ENCODE measurements at regions not wholly inside any gene's neighbourhood (a gene's known extent, or its start where the extent isn't known, plus 50 kb on each side); places are given as distances from the start of the nearest gene placed in this dataset.

DNA sequence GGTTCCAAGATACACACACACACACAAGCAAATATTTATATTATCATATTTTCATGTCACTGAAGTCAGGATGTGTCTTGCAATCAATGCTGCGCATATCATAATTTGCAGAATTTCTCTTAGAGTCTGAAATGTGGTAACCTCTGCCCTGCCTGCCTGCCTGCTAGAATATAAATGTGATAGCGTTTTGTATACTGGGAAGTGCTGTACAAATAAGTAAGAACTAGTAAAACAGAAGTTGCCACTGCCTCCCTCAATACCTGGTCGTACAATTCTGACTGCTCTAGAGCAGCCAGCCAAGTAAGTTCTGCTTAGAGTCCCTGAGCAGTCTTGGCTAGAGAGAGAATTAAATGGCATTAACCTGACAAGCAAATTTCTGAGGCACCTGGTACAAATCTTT is 83.9 kb upstream of the NTF3 start:
- Mint-ChIP-seq H3K9me3 (peaks cover 12% of the 10 kb centered on the region), H3K4me1 (no peaks in the 10 kb centered on the region), H3K27ac (ENCODE audit: unreplicated experiment) (no peak overlapping the region), H3K27me3 (ENCODE audit: low read depth) (no peaks in the 10 kb centered on the region), H3K36me3 (ENCODE audit: low read depth) (peaks cover 10% of the 10 kb centered on the region), H3K4me3 (no peak overlapping the region)
- no peak for DNase-seq (ENCODE audit: low read depth, low spot score)
- TF ChIP-seq CTCF (conservative IDR thresholded peaks at IDR 0.05): no peak

DNA sequence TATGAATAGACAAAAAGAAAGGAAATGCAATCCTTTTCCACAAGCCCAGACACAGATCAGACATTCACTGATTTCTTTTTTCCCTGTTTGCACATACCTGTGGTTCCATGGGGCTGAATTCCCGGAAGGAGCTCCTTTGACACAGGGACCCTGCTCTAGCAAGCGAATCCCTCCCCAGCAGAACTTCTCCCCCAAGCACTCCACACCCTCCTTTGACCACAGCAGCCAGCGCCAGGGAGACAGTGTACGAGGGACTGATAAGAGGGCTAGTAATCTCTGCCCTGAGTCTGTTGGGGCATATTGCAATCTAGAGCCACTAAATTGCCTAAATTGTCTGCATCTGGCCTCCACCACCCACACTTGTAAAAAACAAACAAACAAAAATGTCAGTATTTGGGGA is 83.4 kb upstream of the NTF3 start:
- Mint-ChIP-seq H3K27ac (ENCODE audit: unreplicated experiment) (no peak overlapping the region), H3K36me3 (ENCODE audit: low read depth) (peaks cover 13% of the 10 kb centered on the region), H3K4me1 (no peaks in the 10 kb centered on the region), H3K27me3 (ENCODE audit: low read depth) (no peaks in the 10 kb centered on the region), H3K9me3 (peaks cover 15% of the 10 kb centered on the region), H3K4me3 (no peak overlapping the region)
- DNase-seq (ENCODE audit: low read depth, low spot score): no peak
- no peak for TF ChIP-seq CTCF (conservative IDR thresholded peaks at IDR 0.05)

DNA sequence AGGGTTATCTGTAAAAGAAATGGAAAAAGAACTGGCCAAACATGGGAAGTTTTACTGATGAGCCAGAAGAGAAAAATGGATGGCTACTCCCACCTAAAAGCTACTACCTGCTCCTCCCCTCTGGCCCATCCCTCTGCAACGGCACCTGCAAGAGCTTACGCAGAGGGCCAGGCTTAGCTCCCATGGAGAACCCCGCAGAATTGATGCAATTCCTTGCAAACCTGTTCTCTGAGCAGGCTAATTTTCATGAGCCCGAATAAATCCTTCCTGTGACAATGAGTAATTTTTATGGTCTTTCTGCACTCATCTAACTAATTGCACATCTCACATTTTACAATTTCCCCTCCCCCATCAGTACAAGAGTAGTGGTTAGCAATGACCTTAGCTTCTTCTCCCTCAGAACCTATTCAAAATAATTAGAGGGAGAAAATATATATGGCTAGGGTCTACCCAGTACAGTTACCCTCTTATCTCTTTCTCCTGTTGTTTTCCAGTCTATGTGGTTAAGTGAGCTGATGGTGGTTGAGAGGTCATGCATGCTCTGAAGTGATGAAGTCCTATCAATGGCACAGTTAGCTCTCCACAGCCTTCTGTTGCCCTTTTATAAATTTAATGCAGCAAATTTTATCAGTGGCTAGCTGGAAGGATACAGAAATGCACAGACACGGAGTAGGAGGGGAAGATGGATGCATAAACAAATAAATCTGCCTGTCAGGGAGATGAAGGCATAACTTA is 67.7 kb upstream of the NTF3 start:
- Mint-ChIP-seq H3K9me3 (no peaks in the 10 kb centered on the region), H3K4me1 (no peaks in the 10 kb centered on the region), H3K36me3 (ENCODE audit: low read depth) (no peaks in the 10 kb centered on the region), H3K27ac (ENCODE audit: unreplicated experiment) (no peak overlapping the region), H3K4me3 (no peak overlapping the region), H3K27me3 (ENCODE audit: low read depth) (no peaks in the 10 kb centered on the region)
- no peak for DNase-seq (ENCODE audit: low read depth, low spot score)
- TF ChIP-seq CTCF (conservative IDR thresholded peaks at IDR 0.05): no peak

DNA sequence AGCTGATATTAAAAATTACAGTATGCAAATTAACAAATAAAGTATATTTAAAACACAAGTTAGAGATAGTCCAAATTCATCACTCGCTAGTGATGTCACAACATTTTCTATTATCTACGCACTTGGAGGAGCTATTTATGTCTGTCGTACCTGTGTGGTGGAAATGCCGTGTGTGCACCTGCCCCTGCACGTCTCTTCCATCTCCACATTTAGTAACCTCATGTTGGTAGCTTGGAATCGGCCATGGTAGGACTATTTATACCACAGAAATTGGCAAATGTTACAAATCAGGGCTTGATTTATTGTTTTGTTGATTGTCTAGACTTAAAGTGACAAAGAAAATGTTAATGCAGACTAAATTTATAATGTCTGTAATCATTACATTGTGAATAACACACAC is 62.6 kb upstream of the NTF3 start:
- TF ChIP-seq CTCF (conservative IDR thresholded peaks at IDR 0.05): no peak
- Mint-ChIP-seq H3K4me3 (no peak overlapping the region), H3K27me3 (ENCODE audit: low read depth) (no peaks in the 10 kb centered on the region), H3K27ac (ENCODE audit: unreplicated experiment) (no peak overlapping the region), H3K9me3 (no peaks in the 10 kb centered on the region), H3K4me1 (no peaks in the 10 kb centered on the region), H3K36me3 (ENCODE audit: low read depth) (no peaks in the 10 kb centered on the region)
- no peak for DNase-seq (ENCODE audit: low read depth, low spot score)

DNA sequence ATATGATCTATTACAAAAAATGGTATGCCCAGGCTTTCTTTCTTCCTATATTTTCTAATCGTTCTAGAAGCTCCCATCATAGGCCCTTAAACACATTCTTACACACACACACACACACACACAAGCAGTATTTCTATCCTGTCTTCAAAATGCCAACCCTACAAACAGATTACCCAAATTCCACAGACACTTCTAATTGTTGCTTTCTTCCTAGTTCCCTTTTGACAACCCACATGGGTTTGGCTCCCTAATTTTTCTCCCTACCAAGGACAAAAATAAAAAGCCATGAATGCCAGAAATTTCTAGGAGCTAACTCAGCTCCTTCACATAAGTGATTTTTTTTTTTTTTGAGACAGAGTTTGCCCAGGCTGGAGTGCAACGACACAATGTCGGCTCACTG is 60.3 kb upstream of the NTF3 start:
- H3K9me3 Mint-ChIP-seq: no peaks in the 10 kb centered on the region
- no peak overlapping the region for H3K27ac Mint-ChIP-seq (ENCODE audit: unreplicated experiment)
- H3K4me3 Mint-ChIP-seq: no peak overlapping the region
- no peaks in the 10 kb centered on the region for H3K4me1 Mint-ChIP-seq
- H3K27me3 Mint-ChIP-seq (ENCODE audit: low read depth): no peaks in the 10 kb centered on the region
- no peaks in the 10 kb centered on the region for H3K36me3 Mint-ChIP-seq (ENCODE audit: low read depth)
- TF ChIP-seq CTCF (conservative IDR thresholded peaks at IDR 0.05): no peak
- no peak for DNase-seq (ENCODE audit: low read depth, low spot score)
